ENCODE measurements at regions not wholly inside any gene's neighbourhood (a gene's known extent, or its start where the extent isn't known, plus 50 kb on each side); places are given as distances from the start of the nearest gene placed in this dataset.
A peak's percentile ranks its signal among the peaks of the same experiment; 100 is the strongest.

DNA sequence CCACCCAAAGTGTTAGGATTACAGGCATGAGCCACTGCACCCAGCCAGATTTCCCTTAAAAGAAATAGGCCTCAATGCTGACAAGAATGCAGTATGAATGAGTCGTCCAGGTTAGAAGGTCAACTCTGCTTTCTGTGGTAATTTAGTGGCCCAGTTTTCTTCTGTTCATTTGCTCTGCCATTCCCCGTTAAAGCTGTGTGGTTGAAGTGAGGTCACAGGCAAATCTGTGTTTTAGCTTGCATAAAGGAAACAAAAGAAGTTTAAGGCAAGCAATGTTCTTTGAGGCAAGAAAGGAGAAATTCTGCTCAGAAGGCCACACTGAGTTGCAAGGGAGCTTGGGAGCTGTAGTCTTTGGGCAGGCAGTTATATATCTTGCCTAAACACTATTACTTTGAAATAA is 176.8 kb downstream of the LARP7 start:
- intact Hi-C loops (cut with micrococcal nuclease) (no loop called here), dilution Hi-C loops (cut with HindIII; ENCODE audit: low sequenced_read_pairs, unreplicated experiment) (no loop called here), in situ Hi-C loops (cut with MboI; ENCODE audit: low sequenced_read_pairs) (no loop called here)
- Histone ChIP-seq H4K5ac (ENCODE audit: low read depth, low read length) (no peak overlapping the region), H4K91ac (ENCODE audit: insufficient read depth, low read depth, low read length) (no peak overlapping the region), H3K27ac (ENCODE audit: insufficient read depth, low read length) (no peak overlapping the region), H3K27me3 (ENCODE audit: control insufficient read depth, insufficient read depth, low read length) (no peaks in the 10 kb centered on the region), H3K4ac (ENCODE audit: low read depth, low read length) (no peak overlapping the region), H3K9ac (ENCODE audit: low read depth, low read length) (no peak overlapping the region), H2AK5ac (ENCODE audit: low read depth, low read length) (no peak overlapping the region), H4K20me1 (ENCODE audit: insufficient read depth, low read length) (no peaks in the 10 kb centered on the region), H3K4me1 (ENCODE audit: control insufficient read depth, insufficient read depth, low read length) (no peaks in the 10 kb centered on the region), H2AFZ (replicated peaks; ENCODE audit: low read length, poor library complexity) (no peak overlapping the region), H2BK5ac (ENCODE audit: low read depth, low read length, poor library complexity, severe bottlenecking) (no peak overlapping the region), H4K8ac (ENCODE audit: low read depth in 2 of 2, low read length in 2 of 2) (no peak overlapping the region), H3K56ac (ENCODE audit: extremely low read depth, insufficient read depth, low read length) (no peak overlapping the region), H2AK9ac (replicated peaks; ENCODE audit: low read depth, low read length, poor library complexity) (no peak overlapping the region), H3K23ac (ENCODE audit: low read depth, low read length) (no peak overlapping the region), H3K4me3 (ENCODE audit: insufficient read depth, low read depth, low read length) (no peak overlapping the region), H3K18ac (ENCODE audit: low read depth, low read length) (no peak overlapping the region), H3K14ac (replicated peaks; ENCODE audit: low read depth, low read length) (no peak overlapping the region), H3K79me1 (ENCODE audit: low read depth in 1 of 2, low read length in 2 of 2) (no peaks in the 10 kb centered on the region), H3K9me1 (ENCODE audit: insufficient read depth, low read length) (no peaks in the 10 kb centered on the region), H3K4me2 (ENCODE audit: low read depth, low read length) (no peak overlapping the region), H2BK120ac (ENCODE audit: low read depth, low read length) (no peak overlapping the region), H3K36me3 (ENCODE audit: control insufficient read depth, insufficient read depth, low read length) (no peaks in the 10 kb centered on the region), H2BK20ac (ENCODE audit: low read depth, low read length) (no peak overlapping the region), H2BK15ac (ENCODE audit: low read depth, low read length) (no peak overlapping the region), H3K9me3 (ENCODE audit: control insufficient read depth, insufficient read depth, low read length) (no peaks in the 10 kb centered on the region)
- ATAC-seq (ENCODE audit: low read depth) (no peak), DNase-seq (peak; percentile 34)
- no TSS peak for BruUV-seq (replicated peaks)
- CTCF ChIA-PET: interaction anchor here (0.6 kb wide), 1 partner anchor 406 kb away, joined by 3 read pairs; no protein-coding TSS in a partner anchor
- no peak for TF ChIP-seq MAFK (IDR thresholded peaks at IDR 0.05; ENCODE audit: low read depth, low read length)
- TF ChIP-seq NFE2L2 (IDR thresholded peaks at IDR 0.05; ENCODE audit: low read depth, low read length): no peak
- no peak for TF ChIP-seq RAD21 (IDR thresholded peaks at IDR 0.05; ENCODE audit: low read length)
- no peak for TF ChIP-seq MAZ (IDR thresholded peaks at IDR 0.05; ENCODE audit: borderline replicate concordance, low read depth, low read length)
- 40% methylated on average over 1 of the region's 2 CpGs; no CpG with 5 or more reads in 1 of the 2 experiments for WGBS, 2 experiments (ENCODE audit: extremely low coverage in 2 of 2, insufficient read length in 1 of 2)
- POLR2A ChIA-PET (ENCODE audit: unreplicated experiment): no interaction called here

Data from IMR-90 (cell line).